IPS DF 4.7 (cell line): ENCODE measurements at regions not wholly inside any gene's neighbourhood (a gene's known extent, or its start where the extent isn't known, plus 50 kb on each side); places are given as distances from the start of the nearest gene placed in this dataset.
"Not testable (repeated sequence)": the region's sequence is repeated elsewhere in the genome, so short reads cannot be mapped to it uniquely, and the experiment has no call there.

Source experiments
- DNase-seq: peaks from one replicate; pipeline ENCODE4 v3.0.0-alpha.2; 2013; ENCODE audit warnings: low spot score; ENCODE audit errors: extremely low read depth

DNA sequence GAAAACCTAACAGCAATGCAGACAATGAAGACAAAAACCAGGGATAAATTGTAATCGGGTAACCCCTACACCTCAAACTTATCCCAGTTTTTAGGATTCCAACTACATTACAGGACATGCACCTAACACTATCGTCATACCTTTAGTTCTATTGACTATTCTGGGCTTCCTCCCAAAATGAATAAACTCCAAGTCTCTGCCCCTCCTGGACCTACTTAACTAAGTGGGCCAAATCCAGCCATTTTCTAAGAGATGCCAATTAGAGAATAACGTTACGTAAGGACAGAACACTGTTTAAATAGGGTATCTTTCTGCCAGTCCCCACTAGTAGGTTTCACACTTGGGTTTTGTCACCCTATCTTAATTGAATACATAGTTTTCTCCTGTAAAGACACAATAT is 253.1 kb upstream of the MKLN1 start:
- DNase-seq, result no peak

DNA sequence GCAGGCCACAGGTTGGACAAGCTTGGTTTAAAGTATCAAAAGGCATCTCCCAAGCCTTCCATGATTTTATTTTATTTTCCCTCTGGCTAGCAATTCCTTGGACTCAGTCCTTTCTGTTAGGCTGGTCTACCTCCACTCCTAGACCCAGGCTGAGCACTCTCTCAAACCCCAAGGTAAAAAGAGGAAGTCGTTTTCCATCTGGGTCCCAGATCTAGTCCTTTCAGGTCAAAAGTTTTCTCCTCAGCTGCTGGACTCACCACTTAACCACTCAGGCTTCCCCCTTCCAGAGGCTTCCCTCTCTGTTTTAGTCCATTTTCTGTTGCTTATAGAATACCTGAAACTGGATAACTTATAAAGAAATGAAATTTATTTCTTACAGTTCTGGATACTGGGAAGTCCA is 252.3 kb upstream of the MKLN1 start:
- DNase-seq, result no peak

DNA sequence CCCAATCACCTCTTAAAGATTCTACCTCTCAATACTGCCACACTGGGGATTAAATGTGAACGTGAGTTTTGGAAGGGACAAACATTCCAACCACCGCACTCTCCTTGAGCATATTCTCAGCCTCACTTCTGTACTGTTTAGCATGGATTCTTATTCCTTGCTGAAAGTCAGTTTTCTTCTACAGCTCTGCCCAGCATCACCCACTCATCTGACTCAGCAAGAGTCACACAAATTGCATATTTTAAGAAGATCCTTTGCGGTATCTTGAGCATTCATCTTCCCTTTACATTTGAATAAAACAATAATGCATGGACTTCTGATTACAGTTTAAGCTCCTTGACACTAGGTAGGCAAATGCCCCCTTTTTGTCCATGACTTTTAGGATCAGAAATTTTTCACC is 251.6 kb upstream of the MKLN1 start:
- DNase-seq, result no peak

DNA sequence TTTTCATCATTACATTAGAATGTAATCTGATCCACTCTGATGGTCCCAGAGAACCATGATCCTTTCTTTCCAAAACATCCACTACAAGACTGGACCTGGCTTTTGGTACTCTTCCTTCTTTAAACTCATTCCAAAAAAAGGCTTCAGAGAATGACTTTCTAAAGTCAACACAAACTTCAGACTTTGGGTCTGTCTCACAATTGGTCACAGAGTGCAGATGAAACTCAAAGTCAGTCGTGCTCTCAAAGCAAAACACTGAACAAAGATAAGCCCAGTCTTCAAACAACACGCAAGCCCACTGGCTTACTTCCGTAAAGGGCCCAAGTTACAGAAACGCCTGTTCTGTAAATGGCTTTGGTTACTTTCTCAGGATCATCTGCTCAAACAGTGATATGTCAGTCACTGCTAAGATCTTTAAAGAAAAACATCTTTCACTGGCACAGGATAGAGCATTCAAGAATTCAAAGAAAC is 250.9 kb upstream of the MKLN1 start:
- DNase-seq, result no peak

DNA sequence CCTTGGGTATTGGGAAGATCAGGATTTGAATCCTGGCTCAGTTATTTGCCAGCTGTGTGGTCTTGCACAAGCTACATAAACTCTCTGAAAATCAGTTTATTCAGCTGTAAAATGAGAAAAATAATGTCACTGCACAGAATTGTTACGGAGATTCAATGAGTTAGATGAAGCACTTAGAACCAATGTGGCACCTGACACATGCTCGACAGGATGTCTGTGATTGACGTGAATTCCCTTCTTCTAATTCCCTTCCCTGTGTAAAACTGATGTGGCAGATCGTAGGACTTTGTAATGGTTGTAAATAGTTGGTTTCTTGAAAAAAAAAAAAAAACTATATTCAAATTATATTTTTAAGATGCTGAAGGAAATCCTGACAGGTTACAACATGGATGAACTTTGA is 249.9 kb upstream of the MKLN1 start:
- DNase-seq, result no peak

DNA sequence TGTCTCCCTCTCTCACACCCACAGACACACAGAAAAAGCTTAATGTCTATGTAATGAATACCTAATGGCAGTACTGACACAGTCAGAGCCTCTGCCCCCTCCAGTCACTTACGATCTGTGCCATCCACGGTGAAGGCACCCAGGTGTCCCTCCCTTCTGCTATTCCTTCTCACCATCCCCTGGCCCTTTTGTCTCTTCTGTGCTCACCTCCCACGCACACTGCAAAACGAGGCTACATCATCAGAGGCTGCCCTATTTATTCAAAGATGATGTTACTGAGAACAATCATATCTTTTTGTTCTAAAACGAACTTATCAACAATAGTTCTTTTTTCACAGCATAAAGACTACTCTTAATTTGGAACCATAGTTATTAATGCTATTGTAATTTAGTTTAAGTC is 246.9 kb upstream of the MKLN1 start:
- DNase-seq, result no peak

DNA sequence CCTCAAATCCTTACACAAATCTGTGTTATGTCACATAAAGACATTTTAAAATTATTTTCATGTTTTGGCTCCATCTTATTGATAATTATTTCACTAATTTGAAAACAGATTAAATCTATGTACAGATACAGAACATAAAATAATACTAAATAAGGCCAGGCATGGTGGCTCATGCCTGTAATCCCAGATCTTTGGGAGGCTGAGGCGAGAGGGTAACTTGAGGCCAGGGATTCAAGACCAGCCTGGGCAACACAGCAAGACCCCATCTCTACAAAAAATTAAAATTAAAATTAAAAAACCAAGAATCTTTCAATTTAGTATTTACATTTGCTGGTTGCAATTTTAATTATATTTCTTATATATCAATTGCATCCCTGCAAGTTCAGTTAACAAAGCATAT is 246.4 kb upstream of the MKLN1 start:
- no peak for DNase-seq

DNA sequence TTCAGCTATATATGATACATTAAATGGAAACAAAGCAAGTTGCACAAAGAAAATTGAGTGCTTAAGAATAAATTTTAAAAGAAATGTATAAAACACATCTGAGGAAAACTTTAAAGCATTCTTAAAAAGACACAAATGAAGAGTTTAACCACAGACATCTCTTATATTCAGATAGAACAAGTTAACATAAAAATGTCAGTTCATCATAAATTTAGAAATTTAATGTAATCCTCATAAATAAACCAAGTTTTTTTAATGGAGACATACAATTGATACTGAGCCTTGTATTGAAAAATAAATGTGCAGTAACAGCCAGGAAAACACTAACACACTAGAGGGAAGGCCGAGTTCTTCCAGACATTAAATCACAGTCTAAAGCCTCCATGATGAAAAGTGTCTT is 243.9 kb upstream of the MKLN1 start:
- no peak for DNase-seq

DNA sequence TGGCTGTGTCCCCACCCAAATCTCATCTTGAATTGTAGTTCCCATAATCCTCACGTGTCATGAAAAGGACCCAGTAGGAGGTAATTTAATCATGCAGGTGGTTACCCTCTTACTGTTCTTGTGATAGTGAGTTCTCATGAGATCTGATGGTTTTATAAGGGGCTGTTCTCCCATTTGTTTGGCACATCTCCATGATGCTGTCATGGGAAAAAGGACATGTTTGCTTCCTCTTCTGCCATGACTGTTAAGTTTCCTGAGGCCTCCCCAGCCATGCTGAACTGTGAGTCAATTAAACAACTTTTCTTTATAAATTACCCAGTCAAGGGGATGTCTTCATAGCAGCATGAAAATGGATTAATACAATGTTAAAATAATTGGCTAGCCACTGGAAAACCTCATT is 243.3 kb upstream of the MKLN1 start:
- not testable (repeated sequence) for DNase-seq

DNA sequence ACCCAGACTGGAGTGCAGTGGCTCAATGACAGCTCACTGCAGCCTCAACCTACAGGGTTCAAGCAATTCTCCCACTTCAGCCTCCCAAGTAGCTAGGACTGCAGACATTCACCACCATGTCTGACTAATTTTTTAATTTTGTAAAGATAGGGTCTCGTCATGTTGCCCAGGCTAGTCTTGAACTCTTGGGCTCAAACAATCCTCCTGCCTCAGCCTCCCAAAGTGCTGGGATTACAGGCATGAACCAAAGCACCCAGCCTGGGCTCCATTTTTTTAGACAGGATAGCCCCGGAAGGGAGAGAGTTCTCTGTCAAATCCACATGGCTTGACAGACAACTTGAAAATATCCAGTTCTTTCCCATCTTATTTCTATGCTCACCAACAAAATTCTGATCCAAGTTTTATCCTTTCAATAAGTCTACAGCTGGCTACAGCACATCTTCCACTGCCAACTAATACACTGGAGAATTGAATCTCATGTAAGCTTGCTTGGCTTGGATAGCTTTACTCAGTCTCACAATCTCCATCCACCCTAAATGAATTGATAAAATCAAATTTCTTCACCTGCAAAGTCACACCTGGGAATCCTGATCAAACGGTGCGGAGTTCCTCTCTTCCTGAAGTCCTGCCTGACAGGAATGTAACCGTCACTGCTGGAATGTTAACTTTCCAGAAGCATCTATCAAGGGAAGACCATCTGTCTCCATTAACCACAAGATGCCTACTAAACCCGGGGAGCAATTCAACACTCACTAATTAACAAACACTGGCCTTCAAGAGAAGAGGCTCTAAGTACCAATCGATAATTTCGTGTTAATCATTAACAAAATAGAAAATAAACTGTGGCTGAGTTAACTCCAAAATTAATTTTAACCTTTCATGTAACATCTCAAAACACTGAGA is 239.7 kb upstream of the MKLN1 start:
- no peak for DNase-seq

DNA sequence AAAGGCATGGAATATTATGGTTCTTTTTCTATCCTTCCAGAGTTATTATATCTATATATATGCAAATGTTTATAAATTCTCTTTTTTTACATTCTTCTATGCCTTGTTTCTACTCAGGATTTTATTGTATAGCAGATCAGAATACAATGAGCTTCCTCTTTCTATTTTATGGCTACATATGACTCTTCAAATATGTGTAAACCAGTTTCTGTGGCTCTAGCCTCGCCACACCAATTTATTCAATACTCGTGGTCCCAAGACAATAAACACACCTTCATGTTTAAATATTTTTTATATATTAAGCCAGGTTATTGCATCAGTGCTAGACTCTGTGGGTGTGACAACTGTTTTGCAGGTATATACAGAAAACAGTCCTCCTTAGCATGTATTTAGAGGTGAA is 237.5 kb upstream of the MKLN1 start:
- no peak for DNase-seq

DNA sequence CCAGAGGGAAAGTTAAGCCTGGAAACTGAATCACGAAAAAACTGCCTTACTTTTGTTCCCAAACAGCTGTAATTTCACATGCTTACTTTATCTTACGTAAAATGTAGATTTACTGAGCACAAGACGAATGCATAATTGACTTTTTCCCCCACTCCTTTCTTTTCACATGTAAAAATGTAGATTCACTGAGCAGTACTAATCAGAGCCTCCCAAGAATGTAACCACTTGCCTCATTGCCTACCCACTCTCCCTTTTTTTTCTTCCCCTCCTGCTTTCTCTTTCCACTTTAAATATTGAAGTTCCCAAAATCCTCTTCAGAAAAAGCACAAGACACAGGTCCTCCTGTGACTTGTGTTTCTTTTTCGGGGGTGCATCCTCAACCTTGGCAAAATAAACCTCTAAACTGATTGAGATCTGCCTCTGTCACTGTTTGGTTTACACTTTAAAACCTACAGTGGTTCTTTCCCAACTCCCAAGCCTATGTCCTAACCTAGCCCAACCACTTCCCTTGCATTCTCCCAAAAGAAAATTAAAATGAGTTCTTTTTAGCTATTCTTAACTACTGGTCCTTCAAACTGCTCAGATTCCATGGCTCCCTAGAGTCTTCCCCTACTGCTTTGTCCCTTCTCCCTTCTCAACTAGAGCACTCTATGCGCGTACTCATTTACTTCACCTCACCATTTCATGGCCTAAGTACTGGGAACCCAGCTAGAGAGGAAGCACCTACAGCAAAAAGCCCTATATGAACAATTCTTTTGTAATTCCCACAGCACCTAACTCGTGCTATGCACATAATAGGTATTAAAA is 236.6 kb upstream of the MKLN1 start:
- no peak for DNase-seq

DNA sequence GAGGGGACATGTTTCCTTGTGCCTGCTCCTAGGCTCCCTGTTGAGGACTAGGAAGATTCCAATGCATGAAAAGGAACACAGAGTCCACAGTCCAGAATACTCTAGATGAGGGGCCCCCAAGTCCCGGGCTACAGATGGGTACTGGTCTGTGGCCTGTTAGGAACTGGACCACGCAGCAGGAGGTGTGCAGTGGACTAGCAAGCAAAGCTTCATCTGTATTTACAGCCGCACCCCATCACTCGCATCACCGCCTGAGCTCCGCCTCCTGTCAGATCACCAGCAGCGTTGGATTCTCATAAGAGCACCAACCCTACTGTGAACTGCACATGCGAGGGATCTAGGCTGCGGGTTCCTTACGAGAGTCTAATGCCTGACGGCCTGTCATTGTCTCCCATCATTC is 233.0 kb upstream of the MKLN1 start:
- no peak for DNase-seq

DNA sequence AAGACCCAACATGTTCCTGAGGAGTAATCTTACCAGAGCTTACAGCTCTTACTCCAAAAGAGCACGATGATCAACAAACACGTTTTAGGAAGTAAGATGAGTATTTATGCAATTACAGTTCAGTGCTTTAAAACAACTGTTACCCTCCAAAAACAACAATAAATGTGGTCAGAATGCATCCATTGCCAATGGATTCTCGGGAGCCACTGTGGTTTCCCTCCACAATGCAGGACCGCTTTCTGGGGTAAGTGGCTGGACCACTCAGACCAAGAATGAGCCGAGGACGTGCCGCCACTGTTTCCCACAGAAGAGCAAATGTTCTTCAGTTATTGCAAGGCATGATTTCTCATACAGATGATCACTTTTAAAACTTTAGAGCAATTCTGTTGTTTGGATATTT is 232.3 kb upstream of the MKLN1 start:
- no peak for DNase-seq

DNA sequence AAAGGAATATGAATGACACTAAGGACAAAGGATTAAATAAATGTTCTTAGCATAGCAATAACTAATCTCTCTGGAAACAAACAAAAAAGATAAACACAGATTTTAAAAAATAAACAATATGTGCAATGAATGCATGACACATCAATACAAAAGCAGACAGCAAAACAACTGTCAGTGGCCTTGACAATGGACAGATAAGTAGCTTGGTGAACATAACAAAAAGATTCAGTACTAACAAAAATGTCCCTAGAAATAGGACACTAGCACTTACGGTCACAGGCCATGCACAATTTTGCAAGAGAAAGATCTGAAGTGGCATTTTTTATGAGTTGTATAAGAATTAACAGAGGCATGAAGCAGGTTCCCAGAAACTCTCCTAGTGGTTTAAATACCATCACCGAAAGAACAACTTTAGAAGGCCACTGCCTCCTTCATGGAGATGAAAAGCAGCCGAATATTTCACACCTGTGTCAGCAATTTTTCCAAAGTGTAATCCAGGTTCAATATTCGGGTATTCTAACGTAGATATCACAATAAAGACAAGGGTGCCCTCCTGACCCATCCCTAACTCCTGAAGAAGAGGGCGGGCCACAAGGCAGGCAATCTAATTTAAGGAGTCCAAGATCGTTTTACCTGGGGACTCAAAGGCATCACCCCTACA is 231.3 kb upstream of the MKLN1 start:
- no peak for DNase-seq

DNA sequence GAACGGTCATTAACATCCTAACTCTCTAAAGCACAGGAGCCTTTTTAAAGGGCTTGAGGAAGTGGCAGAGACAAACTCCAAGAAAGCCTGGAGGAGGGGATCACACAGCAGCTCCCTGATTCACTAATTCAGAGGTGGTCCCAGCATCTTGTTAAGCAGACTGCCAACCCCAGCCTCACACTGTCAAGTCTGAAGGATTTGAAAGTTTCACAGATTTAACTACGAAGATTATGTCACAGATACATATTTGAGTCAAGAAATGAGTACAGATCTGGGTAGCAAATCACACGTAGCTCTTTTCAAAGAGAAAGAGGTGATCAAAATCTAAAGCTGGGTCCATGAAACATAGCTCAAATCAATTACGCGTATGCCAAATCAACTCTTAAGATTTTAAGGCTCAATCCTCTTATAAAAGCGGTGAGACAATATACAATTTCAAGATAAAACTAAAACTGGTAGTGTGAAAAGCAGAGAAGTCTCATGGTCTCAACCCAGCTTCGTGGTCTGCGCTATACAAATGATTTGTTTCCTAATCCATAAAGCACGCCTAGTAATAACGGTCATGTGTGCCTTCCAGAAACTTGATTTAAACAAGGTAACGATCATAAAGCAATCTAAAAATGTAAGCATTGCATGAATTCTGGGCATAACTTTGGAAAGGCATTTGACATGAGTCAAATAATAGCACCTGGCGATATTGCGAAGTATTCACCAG is 229.9 kb upstream of the MKLN1 start:
- no peak for DNase-seq

DNA sequence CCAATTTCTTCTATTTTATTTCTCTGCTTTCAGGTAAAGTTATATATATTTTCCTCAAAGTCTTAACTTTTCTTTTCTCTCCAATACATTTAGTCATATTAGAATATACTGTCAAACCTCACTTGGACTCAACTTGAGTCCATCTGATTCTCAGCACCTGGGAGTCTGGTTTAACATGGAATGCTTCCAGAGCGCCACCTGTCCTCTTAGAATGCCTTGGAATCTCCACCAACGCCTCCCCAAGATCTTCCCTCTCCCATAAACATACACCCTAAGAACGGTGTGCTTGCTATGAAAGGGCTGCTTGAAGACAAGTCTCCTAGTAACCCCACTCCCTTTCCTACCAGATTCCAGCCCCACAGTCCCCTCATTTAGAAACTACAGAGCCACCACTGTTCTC is 229.1 kb upstream of the MKLN1 start:
- DNase-seq, result no peak

DNA sequence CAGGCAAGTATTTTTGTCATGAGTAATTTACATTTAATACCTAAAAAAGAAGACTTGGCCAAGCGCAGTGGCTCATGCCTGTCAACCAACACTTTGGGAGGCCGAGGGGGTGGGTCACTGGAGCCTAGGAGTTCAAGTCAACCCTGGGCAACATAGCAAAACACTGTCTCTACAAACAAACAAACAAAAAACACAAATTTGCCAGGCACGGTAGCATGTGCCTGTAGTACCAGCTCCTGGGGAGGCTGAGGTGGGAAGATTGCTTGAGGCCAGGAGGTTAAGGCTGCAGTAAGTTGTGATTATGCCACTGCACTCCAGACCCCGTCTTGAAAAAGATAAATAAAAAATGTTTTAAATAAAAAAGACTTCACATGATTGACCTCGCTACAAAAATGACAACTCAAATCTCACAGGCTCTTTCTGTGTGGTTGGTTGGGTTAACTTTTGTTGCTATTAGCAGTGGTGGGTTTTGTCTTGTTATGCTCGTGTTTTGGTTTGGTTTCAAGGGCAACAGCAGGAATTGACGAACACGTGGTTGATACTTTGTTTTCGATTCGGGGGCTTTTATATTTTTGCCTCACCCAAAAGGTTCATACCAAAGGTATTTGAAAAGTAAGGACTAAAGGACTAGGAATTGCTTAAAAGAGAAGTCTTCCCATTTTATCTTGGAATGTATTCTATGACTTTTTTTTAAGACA is 227.2 kb upstream of the MKLN1 start:
- DNase-seq, result no peak

DNA sequence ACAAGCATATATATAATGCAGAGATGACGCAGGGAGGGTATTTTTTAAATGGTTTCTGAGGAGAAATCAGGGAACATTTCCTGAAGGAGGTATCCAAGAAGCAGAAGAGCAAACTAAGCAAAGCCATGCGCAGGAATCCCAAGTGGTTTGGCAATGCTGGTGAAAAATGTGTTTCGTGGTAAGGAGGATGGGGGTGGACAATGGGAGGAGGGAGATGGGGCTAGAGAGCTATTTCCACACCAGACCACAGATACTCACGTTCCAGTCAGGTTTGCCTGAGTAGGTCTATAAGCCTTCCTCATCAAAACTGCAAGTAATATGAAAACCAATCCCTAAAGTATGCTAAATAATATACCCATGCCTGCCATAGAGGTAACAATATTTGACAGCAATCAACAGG is 223.7 kb upstream of the MKLN1 start:
- DNase-seq, result no peak

DNA sequence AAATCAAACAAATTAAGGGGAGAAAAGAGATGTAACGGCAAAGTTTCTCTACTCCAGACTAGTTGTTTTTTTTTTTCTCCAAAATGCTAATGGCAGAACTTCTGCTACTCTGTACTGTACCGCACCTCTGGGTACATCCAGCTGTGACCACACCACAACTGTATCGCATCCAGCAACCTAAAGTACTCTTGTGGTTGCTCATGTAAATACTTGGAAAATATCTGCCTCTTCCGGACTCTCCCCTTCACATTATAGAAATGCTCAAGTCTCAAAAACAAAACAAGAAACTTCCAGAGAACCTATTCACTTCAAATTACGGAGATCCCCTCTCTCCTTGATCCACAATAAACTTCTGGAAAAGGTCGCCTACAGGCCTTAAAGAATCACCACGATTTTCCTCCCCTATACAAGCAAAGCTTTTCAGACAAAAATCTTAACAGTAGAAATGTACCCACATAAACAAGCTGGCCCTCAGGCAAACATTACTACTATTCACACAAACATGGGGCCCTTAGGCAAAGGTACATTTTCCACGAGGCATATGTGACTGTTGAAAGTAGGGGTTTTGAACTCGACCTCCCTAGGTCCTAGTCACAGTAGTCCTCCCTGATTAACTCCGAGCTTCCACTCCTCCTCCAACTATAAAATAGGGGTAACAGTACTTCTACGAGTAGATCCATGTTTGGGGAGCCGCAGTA is 222.9 kb upstream of the MKLN1 start:
- DNase-seq, result no peak
